ENCODE measurements at regions not wholly inside any gene's neighbourhood (a gene's known extent, or its start where the extent isn't known, plus 50 kb on each side); places are given as distances from the start of the nearest gene placed in this dataset.

- DNase-seq (ENCODE audit: low read depth in 2 of 2): no peak
These were observed 175.0 kb upstream of the MCTP2 start for GRCh38 chr15:94056314-94056713.

GRCh38 chr15:94053626-94054025 lies 177.7 kb upstream of the MCTP2 start:
- no peak for DNase-seq (ENCODE audit: low read depth in 2 of 2)

- DNase-seq (ENCODE audit: low read depth in 2 of 2): no peak
These were observed 178.7 kb upstream of the MCTP2 start for GRCh38 chr15:94052711-94053110.

- no peak for DNase-seq (ENCODE audit: low read depth in 2 of 2)
These were observed 183.8 kb upstream of the MCTP2 start for GRCh38 chr15:94047566-94047965.

- no peak for DNase-seq (ENCODE audit: low read depth in 2 of 2)
These were observed 189.0 kb upstream of the MCTP2 start for GRCh38 chr15:94042180-94042928.

- DNase-seq (ENCODE audit: low read depth in 2 of 2): no peak
These were observed 189.6 kb upstream of the MCTP2 start for GRCh38 chr15:94041746-94042145.

GRCh38 chr15:94040541-94041248 lies 190.7 kb upstream of the MCTP2 start:
- no peak for DNase-seq (ENCODE audit: low read depth in 2 of 2)

- DNase-seq (ENCODE audit: low read depth in 2 of 2): no peak
These were observed 195.2 kb upstream of the MCTP2 start for GRCh38 chr15:94036156-94036555.

- no peak for DNase-seq (ENCODE audit: low read depth in 2 of 2)
These were observed 197.7 kb upstream of the MCTP2 start for GRCh38 chr15:94033683-94034020.

- no peak for DNase-seq (ENCODE audit: low read depth in 2 of 2)
These were observed 198.2 kb upstream of the MCTP2 start for GRCh38 chr15:94033014-94033682.

GRCh38 chr15:94032571-94032970 lies 198.8 kb upstream of the MCTP2 start:
- no peak for DNase-seq (ENCODE audit: low read depth in 2 of 2)

- DNase-seq (ENCODE audit: low read depth in 2 of 2): no peak
These were observed 200.3 kb upstream of the MCTP2 start for GRCh38 chr15:94031072-94031471.

GRCh38 chr15:94029495-94029894 lies 201.9 kb upstream of the MCTP2 start:
- no peak for DNase-seq (ENCODE audit: low read depth in 2 of 2)

- DNase-seq (ENCODE audit: low read depth in 2 of 2): no peak
These were observed 202.6 kb upstream of the MCTP2 start for GRCh38 chr15:94028809-94029208.

- no peak for DNase-seq (ENCODE audit: low read depth in 2 of 2)
These were observed 203.2 kb upstream of the MCTP2 start for GRCh38 chr15:94028121-94028520.

GRCh38 chr15:94027581-94027980 lies 203.8 kb upstream of the MCTP2 start:
- DNase-seq (ENCODE audit: low read depth in 2 of 2): no peak

- DNase-seq (ENCODE audit: low read depth in 2 of 2): no peak
These were observed 204.7 kb upstream of the MCTP2 start for GRCh38 chr15:94026458-94027304.

GRCh38 chr15:94023531-94023930 lies 207.8 kb upstream of the MCTP2 start:
- no peak for DNase-seq (ENCODE audit: low read depth in 2 of 2)

GRCh38 chr15:94021621-94022320 lies 209.6 kb upstream of the MCTP2 start:
- DNase-seq (ENCODE audit: low read depth in 2 of 2): no peak

GRCh38 chr15:94019062-94019461 lies 212.3 kb upstream of the MCTP2 start:
- DNase-seq (ENCODE audit: low read depth in 2 of 2): no peak

GRCh38 chr15:94015324-94015723 lies 216.0 kb upstream of the MCTP2 start:
- no peak for DNase-seq (ENCODE audit: low read depth in 2 of 2)

Data from stimulated activated CD4-positive, alpha-beta T cell treated with anti-CD3 and anti-CD28 coated beads, Interleukin-15, amount 100 ng/mL, for 48 hours (primary cell).